NCI-H1694 (cell line): ENCODE measurements at regions not wholly inside any gene's neighbourhood (a gene's known extent, or its start where the extent isn't known, plus 50 kb on each side); places are given as distances from the start of the nearest gene placed in this dataset.
"Not testable (repeated sequence)": the region's sequence is repeated elsewhere in the genome, so short reads cannot be mapped to it uniquely, and the experiment has no call there.

Experiments
- DNase-seq: peaks from one replicate; lab custom pipeline; 2025; lab: John Stamatoyannopoulos, UW

DNA sequence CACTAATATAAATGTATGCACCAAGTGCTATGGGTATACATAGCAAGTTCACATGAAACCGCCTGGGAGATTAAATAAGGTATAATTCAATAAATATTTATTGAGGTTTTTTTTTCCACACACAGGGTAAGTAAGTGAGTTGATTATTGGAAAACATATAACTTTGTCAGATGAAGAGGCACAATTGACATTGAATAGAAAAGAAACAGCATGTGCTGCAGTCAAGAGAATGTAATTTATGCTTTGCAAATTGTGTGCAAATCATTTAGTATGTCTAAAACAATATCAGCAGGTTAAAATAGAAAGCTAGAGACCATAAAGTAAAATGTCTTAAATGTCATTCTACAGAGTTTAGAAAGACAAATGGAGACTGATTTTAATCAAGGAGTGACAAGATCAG lies 560.0 kb downstream of the AMY1C start:
- DNase-seq: no peak

DNA sequence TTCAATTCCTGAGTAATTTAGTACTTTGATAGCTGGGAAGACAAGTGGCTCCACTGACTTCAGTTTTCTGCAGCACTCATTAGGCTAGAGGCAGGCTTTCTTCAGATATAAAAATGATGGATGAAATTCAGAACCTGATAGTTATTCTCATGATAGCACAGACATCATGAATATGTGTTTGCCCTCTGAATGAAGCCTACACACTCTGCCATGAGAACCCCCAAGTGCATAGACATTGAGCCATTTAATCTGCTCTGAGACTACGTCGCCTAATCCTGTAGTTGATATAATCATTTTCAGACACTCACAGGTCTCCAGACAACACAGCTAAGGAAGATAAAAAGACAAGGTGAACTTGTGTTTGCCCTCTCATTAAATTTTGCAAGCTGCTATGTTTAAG lies 566.1 kb downstream of the AMY1C start:
- no peak for DNase-seq

DNA sequence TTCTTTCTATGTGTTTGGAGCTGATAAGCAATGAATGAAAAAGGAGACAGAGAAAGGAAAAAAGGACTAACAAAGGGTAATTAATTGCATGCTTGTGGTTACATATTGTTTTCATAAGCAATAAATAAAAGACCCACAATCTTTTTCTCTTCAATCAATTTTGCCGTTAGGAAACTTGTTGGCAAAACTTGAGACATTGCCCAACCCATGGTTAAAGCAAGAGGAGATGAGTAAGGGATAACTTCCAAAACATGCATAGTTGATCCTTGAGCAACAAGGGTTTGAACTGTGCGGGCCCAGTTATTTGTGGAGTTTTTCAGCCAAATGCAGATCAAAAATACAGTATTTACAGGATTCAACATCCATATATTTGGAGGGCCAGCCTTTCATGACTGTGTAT lies 572.4 kb downstream of the AMY1C start:
- DNase-seq: no peak

DNA sequence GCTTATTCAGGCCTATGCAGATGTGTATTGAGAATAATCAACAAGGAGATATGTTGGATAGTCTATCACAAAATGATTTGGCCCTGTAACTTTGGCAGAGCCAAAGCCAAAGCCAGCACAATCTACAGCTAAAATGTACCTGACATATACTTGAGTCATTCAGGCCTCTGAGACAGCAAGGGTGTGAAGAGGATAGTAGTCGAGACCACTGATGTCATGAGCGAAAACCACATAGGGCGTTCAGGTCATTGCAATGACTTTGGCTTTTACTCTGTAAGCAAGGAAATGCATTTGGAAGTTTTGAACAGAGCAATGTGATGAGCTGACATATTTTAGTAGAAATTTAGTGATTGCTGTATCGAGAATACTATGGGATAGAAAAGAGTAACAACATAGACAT lies 579.6 kb downstream of the AMY1C start:
- DNase-seq: no peak

DNA sequence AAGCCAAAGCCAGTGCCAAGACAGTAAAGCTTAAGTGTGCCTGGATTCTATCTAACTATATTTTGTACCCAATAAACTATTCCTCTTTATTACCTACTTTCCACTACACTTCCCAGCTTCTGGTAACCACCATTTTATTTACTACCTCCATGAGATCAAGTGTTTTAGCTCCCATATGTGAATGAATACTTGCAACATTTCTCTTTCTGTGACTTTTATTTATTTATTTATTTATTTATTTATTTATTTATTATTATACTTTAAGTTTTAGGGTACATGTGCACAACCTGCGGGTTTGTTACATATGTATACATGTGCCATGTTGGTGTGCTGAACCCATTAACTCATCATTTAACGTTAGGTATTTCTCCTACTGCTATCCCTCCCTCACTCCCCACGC lies 582.1 kb downstream of the AMY1C start:
- DNase-seq: no peak

DNA sequence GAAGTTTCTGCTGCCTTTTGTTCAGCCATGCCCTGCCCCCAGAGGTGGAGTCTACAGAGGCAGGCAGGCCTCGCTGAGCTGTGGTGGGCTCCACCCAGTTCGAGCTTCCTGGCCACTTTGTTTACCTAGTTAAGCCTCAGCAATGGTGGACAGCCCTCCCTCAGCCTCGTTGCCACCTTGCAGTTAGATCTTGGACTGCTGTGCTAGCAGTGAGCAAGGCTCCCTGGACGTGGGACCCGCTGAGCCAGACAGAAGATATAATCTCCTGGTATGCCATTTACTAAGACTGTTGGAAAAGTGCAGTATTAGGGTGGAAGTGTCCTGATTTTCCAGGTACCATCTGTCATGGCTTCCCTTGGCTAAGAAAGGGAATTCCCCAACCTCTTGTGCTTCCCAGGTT lies 588.2 kb downstream of the AMY1C start:
- not testable (repeated sequence) for DNase-seq

DNA sequence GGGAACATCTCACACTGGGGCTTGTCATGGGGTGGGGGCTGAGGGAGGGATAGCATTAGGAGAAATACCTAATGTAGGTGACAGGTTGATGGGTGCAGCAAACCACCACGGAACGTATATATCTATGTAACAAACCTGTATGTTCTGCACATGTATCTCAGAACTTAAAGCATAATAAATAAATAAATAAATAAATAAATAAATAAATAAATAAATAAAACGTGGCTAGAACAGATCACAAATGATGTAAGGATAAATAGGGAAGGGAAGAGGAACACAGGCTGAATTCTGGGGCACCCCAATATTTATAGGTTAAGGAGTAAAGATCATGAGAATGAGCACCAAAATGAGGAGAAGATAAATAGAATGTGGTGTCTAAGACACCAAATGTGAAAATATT lies 592.2 kb downstream of the AMY1C start:
- DNase-seq: no peak

DNA sequence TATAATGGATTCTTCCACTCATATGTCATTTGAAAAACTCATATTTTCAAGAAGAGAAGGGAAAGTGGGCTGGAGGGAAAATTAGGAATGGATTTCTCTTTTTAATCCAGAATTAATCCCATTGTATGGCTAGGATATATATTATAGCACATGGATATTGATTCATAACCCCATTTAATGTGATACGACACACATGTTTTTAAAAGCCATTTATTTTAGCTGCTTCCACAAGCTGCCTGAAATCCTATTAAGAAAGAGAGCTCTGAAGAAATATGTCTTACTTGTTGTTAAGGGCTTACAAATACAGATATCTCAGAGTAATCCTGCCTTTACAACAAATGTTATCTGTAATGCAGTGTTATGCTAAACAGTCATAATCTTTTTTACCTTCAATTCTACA lies 598.6 kb downstream of the AMY1C start:
- no peak for DNase-seq

DNA sequence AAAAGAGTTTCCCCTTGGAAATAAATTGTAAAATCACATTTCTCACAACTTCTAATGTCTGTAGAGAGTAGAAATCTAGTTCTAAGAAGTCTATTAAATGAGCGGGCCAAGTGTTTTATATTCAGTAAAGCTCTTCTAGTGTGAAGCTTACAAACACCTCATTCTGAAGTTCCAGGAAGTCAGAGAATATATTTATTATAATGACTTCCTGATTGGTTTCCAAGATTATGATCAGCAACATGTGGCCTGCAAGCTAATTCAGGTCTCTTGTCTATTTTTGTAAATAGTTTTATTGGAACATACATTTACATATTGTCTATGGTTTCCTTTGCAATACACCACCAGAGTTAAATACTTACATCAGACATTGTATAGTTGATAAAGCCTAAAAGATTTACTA lies 603.9 kb downstream of the AMY1C start:
- DNase-seq: no peak

DNA sequence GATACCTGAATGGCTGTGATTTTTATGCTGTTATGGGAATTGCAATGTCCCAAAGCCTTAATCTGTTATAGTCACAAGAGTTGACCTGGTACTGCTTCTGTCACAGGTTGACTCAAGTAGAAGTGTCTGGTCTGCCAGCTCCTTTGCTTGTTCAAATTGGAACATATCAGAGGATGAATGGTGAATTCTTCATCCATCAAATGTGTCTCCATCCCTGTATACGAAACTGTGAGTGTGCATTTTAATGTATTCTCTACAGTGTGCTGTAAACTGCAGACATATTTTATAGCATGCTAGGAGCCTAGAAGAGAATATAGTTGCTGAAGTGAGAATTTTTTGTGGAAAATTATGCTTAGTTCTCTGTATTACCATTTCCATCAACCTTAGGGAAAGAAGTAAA lies 608.4 kb downstream of the AMY1C start:
- no peak for DNase-seq

DNA sequence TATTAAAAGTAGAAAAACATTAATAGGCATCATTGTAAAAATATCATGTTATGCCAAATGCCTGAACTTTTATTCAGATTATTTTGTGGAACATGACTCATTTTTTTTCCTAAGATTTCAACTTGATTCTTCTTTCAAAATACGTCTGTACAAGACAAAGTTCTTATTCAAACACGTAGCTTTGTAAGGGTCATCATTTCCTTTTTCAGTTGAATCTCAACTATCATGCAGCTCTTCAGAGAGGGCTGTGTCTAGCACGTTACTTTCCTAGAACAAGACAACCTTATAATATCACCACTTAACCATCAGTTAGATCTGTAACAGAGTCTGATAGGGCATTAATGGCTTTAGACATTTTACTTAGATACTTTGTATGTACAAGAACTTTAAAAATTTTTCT lies 608.9 kb downstream of the AMY1C start:
- DNase-seq: no peak

DNA sequence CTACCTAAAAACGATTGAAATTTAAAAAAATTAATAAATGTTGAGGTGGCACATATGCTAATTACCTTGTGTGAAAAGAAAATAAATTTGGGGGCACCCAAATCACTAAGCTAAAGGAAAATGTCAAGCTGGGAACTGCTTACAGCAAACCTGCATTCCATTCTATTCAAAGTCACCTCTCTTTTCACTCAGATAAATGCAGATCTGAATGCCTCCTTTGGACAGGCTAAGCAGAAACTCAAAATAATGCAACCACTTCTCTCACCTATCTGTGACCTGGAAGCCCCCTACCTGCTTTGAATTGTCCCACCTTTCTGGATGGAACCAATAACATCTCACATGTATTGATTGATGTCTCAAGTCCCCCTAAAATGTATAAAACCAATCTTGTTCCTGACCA lies 628.7 kb downstream of the AMY1C start:
- DNase-seq: no peak

DNA sequence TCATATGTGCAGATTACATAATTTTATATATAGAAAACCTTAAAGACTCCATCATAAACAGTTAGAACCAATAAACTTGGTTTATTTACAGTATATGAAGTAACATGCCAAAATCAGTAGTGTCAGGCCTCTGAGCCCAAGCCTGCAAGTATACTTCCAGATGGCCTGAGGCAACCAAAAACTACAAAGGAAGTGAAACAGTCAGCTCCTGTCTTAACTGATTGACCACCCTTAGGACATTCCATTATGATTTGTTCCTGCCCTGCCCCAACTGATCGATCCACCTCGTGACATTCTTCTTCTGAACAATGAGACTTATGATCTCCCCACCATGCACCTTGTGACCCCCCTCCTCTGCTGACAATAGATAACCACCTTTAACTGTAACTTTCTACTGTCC lies 630.3 kb downstream of the AMY1C start:
- no peak for DNase-seq

DNA sequence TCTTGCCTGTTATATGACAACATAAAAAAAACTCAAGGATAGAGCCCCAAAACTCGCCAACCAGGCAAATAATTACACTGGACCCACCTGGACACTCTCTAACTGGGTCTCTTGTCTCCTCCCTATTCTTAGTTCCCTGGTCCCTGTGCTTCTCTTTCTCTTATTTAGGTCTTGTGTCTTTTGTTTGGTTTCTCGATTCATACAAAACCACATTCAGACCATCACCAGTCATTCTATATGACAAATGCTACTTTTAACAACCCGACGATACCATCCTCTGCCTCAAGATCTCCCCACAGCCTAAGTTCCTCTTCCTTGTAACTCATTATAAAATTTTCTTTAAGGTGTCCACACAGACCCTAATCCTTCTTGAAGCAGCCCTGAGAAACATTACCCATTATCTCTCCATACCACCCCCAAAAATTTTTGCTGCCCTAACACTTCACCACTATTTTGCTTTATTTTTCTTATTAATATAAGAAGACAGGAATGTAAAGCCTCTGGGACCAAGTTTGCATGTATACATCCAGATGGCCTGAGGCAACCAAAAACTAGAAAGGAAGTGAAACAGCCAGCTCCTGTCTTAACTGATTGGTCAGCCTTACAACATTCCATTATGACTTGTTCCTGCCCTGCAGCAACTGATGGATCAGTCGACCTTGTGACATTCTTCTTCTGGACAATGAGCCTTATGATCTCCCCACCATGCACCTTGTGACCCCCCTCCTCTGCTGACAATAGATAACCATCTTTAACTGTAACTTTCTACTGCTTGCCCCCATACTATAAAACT lies 638.2 kb downstream of the AMY1C start:
- no peak for DNase-seq

DNA sequence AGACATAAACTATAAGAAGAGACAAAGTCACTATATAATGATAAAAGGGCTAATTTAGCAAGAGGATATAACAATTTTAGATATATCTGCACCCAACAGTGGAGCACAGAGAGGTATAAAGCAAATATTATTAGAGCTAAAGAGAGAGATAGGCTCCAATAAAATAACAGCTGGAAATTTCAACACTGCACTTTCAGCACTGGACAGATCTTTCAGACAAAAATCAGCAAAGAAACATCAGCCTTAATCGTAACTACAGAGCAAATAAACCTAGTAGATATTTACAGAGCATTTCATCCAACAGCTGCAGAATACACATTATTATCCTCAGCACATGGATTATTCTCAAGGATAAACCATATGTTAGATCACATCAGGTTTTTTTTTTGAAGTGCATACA lies 642.9 kb downstream of the AMY1C start:
- no peak for DNase-seq

DNA sequence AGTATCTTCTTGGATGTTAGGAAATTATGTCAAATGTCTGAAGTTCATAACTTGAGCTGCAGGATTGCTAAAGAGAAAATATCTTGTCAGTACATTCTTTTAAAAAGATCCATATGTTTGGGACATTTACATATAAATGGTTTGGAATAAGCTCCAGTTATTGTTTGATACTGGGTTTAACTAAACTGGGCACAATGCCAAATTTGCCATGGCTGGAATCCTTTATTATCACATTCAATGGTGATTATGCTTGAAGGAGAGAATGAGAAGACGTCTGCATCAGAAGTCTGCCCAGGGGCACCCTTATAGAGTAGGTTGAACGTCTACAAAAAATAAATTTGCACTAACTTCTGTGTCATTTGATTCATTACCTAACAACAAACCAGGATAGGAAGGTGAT lies 652.5 kb downstream of the AMY1C start:
- no peak for DNase-seq

DNA sequence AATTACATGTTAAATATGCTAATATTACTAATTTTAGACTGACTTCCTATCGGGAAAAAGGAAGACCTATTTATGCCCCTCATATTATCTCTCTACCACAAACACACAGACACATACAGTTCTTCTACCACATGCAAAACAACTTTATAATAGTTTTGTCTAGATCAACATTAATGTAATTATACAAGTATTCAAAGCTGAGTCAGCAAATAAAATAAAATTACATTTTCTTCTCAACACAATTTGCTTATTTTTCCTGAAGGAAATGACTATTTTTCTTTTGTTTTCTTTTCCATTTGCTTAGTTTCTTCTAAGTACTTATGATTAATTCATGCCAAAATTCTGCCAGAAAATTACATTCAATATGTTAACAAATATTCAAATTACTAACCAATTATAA lies 654.2 kb downstream of the AMY1C start:
- no peak for DNase-seq

DNA sequence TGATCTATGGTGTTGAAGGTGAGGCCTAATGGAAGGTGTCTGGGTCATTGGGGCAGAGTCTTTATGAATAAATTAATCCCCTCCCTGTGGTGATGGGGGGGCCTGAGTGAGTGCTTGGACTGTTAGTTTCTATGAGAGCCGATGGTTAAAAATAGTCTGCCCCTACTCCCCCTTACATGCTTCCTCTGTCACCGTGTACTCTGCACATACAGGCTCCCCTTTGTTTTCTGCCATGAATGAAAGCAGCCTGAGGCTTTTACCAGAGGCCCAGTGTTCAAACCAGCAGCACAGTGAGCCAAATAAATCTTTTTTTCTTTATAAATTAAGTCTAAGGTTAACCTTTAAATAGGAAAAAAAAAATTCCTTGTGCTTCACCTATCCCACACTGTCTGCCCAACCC lies 657.0 kb downstream of the AMY1C start:
- no peak for DNase-seq

DNA sequence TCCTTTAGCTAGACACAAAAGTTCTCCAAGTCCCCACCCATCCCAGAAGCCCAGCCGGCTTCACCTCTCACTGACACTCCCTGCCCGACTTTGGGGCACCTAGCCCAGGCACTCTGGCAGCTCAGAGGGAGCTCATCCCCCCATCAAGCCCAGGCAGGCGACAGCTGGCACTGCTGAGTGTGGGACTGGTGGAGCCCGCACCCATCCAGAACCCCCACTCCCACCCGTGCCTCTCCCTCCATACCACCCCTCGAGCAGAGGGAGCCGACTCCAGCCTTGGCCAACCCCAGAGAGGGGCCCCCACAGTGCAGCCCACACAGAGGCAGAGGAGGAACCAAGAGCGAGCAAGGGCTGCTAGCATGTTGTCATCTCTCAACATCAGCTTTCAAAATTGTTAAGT lies 658.6 kb downstream of the AMY1C start:
- DNase-seq: no peak

DNA sequence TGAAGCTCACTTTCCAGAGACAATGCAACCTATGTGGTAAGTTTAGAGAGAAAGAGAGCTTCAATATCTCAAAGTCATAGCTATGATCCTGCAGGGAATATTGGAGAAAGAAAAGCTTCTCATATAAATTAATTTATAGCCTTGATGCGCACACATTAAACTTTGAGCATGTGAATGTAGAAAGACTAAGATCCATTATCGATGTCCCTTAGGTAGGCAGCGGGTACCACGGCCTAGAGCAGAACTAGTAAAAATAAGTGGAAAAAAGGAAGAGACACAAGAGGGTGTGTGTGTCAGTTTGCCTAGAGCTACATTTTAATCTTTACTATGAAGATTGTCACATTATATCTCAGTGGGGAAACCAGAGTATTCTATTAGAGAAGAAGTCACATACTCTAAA lies 685.6 kb downstream of the AMY1C start:
- DNase-seq: no peak

DNA sequence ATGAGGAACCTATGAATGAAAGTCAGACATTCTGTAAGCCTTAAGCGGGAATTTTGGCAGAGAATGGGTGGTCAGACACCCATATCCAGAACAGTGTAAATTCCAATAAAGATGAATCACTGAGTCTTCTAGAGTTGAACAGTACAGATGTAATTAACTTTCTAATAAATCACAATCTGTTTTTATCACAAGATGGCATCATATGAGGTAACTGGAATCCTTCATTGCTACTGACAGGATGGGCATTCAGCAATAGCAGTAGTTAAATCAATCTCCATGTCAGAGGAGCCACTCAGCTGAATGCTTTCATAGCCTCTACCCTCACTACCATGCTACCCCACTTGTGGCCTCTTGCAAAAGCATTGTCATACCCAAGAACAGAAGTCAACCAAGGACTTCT lies 690.3 kb downstream of the AMY1C start:
- no peak for DNase-seq

DNA sequence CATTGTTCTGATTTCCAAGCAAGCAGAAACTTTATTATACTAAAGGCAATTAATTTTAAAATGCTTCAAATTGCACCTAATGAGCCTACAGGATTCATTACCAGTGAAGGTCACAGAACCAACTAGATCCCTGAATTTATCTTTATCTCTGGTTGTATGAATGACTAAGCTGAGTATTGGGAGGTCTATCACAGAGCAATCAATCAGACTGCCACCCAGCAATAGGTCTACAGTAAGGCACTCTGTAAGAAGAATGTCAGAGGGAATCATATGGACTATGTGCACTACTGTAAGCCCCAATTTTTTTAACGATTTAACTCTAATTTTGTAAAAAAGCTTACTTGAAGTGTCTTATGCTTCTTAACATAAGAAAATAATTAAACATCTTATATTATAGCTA lies 707.0 kb downstream of the AMY1C start:
- no peak for DNase-seq

DNA sequence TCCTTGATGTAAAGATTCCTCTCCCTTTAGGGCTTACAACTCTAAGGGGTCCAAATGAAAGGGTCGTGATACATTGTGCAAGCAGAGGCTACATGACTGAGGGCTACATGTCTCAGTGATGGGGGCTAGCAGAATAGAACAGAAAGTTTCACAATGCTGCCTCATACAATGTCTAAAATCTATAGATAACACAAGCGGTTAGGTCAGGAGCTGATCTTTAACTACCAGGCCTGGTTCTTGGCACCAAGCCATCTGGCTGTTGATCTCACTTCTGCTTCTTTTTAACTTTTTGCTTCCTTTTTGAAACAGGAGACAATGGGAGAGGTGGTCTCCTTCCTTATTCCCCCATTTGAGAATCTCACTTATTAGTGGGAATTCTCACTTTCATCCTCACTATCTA lies 710.2 kb downstream of the AMY1C start:
- DNase-seq: no peak

DNA sequence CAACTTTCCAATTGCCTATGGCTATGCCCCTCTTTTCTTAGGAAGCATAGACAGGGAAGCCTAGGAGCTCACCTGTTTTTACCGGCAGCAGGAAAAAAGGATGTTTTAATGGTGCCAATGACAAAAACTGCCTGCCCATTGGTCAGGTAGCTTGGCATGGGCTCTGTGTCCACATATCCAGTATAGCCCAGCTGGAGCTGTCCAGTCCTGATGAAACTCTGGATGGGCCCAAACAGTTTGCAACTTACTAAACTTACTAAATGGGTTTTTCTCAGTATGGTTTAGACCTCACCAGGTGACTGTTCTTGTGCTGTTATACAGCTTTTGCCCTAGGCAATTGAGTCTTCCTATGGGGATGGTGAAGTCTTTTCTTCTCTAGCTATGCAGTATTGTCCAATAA lies 711.2 kb downstream of the AMY1C start:
- no peak for DNase-seq
